HEK293 (cell line): ENCODE measurements at regions not wholly inside any gene's neighbourhood (a gene's known extent, or its start where the extent isn't known, plus 50 kb on each side); places are given as distances from the start of the nearest gene placed in this dataset.

ENCODE experiments used
- FEZF1 ChIP-seq: fragments of 450-650 bp; formaldehyde crosslinking; IDR thresholded peaks from 2 replicates; pipeline ENCODE4 v1.5.1; 2016; ENCODE audit warnings: missing biosample characterization, missing genetic modification characterization
- SETDB1 ChIP-seq: IDR thresholded peaks from one replicate; pipeline ENCODE4 v1.6.1; 2017; ENCODE audit warnings: mild to moderate bottlenecking, low read length, moderate library complexity, mixed read lengths; ENCODE audit not compliant: insufficient read length
- ZNF133 ChIP-seq: fragments of 450-650 bp; formaldehyde crosslinking; IDR thresholded peaks from 2 replicates; pipeline ENCODE4 v1.5.1; 2016; ENCODE audit warnings: missing biosample characterization, missing genetic modification characterization
- ZNF24 ChIP-seq: fragments of 450-650 bp; formaldehyde crosslinking; IDR thresholded peaks from 2 replicates; pipeline ENCODE4 v1.5.1; 2016; ENCODE audit warnings: missing biosample characterization, missing genetic modification characterization
- ZNF311 ChIP-seq: fragments of 450-650 bp; formaldehyde crosslinking; IDR thresholded peaks from 2 replicates; pipeline ENCODE4 v1.5.1; 2017; ENCODE audit warnings: missing biosample characterization, missing genetic modification characterization, borderline replicate concordance
- TF ChIP-seq, protein P1 (sequence below): fragments of 450-650 bp; formaldehyde crosslinking; IDR thresholded peaks from 2 replicates; pipeline ENCODE4 v1.5.1; 2016; ENCODE audit warnings: missing biosample characterization, missing genetic modification characterization
- TF ChIP-seq, protein P2 (sequence below): fragments of 450-650 bp; formaldehyde crosslinking; IDR thresholded peaks from 2 replicates; pipeline ENCODE4 v1.5.1; 2016; ENCODE audit warnings: missing biosample characterization, missing genetic modification characterization
- TF ChIP-seq, protein P3 (sequence below): fragments of 450-650 bp; formaldehyde crosslinking; IDR thresholded peaks from 2 replicates; pipeline ENCODE4 v1.5.1; 2016; ENCODE audit warnings: missing biosample characterization, missing genetic modification characterization
- TF ChIP-seq, protein P4 (sequence below): IDR thresholded peaks from 2 replicates; pipeline ENCODE4 v1.6.1; 2011; ENCODE audit warnings: mild to moderate bottlenecking, low read depth, low read length, borderline replicate concordance

DNA sequence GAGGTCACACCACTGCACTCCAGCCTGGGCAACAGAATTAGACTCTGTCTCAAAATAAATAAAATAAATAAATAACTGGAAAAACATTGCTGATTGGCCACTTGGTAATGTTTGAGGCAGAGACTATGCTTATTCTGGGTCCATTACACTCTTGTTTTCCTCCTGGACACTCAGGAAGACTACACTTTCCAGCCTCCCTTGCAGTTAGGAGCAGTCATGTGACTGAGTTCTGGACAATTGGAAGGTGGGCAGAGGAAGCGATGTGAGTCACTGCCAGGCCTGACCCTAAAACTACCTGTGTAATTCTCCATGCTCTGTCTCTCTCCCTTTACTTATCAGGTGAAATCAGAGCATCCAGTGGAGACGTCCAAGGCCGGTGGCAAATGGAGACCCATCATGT is 74.4 kb downstream of the VCPKMT start:
- TF ChIP-seq, protein P1, sequence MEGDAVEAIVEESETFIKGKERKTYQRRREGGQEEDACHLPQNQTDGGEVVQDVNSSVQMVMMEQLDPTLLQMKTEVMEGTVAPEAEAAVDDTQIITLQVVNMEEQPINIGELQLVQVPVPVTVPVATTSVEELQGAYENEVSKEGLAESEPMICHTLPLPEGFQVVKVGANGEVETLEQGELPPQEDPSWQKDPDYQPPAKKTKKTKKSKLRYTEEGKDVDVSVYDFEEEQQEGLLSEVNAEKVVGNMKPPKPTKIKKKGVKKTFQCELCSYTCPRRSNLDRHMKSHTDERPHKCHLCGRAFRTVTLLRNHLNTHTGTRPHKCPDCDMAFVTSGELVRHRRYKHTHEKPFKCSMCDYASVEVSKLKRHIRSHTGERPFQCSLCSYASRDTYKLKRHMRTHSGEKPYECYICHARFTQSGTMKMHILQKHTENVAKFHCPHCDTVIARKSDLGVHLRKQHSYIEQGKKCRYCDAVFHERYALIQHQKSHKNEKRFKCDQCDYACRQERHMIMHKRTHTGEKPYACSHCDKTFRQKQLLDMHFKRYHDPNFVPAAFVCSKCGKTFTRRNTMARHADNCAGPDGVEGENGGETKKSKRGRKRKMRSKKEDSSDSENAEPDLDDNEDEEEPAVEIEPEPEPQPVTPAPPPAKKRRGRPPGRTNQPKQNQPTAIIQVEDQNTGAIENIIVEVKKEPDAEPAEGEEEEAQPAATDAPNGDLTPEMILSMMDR = no peak
- TF ChIP-seq, protein P2, sequence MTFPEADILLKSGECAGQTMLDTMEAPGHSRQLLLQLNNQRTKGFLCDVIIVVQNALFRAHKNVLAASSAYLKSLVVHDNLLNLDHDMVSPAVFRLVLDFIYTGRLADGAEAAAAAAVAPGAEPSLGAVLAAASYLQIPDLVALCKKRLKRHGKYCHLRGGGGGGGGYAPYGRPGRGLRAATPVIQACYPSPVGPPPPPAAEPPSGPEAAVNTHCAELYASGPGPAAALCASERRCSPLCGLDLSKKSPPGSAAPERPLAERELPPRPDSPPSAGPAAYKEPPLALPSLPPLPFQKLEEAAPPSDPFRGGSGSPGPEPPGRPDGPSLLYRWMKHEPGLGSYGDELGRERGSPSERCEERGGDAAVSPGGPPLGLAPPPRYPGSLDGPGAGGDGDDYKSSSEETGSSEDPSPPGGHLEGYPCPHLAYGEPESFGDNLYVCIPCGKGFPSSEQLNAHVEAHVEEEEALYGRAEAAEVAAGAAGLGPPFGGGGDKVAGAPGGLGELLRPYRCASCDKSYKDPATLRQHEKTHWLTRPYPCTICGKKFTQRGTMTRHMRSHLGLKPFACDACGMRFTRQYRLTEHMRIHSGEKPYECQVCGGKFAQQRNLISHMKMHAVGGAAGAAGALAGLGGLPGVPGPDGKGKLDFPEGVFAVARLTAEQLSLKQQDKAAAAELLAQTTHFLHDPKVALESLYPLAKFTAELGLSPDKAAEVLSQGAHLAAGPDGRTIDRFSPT = no peak
- TF ChIP-seq SETDB1 (no peak), ZNF133 (no peak), ZNF24 (tag by site-specific recombination) (no peak), ZNF311 (no peak), FEZF1 (tag by site-specific recombination) (no peak)
- TF ChIP-seq, protein P3, sequence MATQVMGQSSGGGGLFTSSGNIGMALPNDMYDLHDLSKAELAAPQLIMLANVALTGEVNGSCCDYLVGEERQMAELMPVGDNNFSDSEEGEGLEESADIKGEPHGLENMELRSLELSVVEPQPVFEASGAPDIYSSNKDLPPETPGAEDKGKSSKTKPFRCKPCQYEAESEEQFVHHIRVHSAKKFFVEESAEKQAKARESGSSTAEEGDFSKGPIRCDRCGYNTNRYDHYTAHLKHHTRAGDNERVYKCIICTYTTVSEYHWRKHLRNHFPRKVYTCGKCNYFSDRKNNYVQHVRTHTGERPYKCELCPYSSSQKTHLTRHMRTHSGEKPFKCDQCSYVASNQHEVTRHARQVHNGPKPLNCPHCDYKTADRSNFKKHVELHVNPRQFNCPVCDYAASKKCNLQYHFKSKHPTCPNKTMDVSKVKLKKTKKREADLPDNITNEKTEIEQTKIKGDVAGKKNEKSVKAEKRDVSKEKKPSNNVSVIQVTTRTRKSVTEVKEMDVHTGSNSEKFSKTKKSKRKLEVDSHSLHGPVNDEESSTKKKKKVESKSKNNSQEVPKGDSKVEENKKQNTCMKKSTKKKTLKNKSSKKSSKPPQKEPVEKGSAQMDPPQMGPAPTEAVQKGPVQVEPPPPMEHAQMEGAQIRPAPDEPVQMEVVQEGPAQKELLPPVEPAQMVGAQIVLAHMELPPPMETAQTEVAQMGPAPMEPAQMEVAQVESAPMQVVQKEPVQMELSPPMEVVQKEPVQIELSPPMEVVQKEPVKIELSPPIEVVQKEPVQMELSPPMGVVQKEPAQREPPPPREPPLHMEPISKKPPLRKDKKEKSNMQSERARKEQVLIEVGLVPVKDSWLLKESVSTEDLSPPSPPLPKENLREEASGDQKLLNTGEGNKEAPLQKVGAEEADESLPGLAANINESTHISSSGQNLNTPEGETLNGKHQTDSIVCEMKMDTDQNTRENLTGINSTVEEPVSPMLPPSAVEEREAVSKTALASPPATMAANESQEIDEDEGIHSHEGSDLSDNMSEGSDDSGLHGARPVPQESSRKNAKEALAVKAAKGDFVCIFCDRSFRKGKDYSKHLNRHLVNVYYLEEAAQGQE (tag by site-specific recombination) = no peak
- TF ChIP-seq, protein P4, sequence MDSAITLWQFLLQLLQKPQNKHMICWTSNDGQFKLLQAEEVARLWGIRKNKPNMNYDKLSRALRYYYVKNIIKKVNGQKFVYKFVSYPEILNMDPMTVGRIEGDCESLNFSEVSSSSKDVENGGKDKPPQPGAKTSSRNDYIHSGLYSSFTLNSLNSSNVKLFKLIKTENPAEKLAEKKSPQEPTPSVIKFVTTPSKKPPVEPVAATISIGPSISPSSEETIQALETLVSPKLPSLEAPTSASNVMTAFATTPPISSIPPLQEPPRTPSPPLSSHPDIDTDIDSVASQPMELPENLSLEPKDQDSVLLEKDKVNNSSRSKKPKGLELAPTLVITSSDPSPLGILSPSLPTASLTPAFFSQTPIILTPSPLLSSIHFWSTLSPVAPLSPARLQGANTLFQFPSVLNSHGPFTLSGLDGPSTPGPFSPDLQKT = no peak
